AG08395 (cell line): ENCODE measurements at regions not wholly inside any gene's neighbourhood (a gene's known extent, or its start where the extent isn't known, plus 50 kb on each side); places are given as distances from the start of the nearest gene placed in this dataset.

Experiments
- DNase-seq: peaks from one replicate; pipeline ENCODE4 v3.0.0; 2012; ENCODE audit warnings: mixed read lengths, low spot score

GRCh38 chr21:14722841-14723483 lies 176.8 kb upstream of the SAMSN1 start:
- DNase-seq, result no peak

- DNase-seq, result no peak
Measured at GRCh38 chr21:14720237-14720636, 174.1 kb upstream of the SAMSN1 start.

- DNase-seq, result no peak
Measured at GRCh38 chr21:14718951-14719350, 172.8 kb upstream of the SAMSN1 start.

- no peak for DNase-seq
Measured at GRCh38 chr21:14716761-14717396, 170.8 kb upstream of the SAMSN1 start.

GRCh38 chr21:14713109-14713508 lies 167.0 kb upstream of the SAMSN1 start:
- DNase-seq, result no peak

GRCh38 chr21:14712121-14712715 lies 166.1 kb upstream of the SAMSN1 start:
- no peak for DNase-seq

GRCh38 chr21:14711287-14711686 lies 165.2 kb upstream of the SAMSN1 start:
- no peak for DNase-seq

- DNase-seq, result no peak
Measured at GRCh38 chr21:14707511-14708020, 161.5 kb upstream of the SAMSN1 start.

- DNase-seq, result no peak
Measured at GRCh38 chr21:14706712-14707510, 160.8 kb upstream of the SAMSN1 start.

- DNase-seq, result no peak
Measured at GRCh38 chr21:14699433-14700407, 153.6 kb upstream of the SAMSN1 start.

- no peak for DNase-seq
Measured at GRCh38 chr21:14697769-14698168, 151.7 kb upstream of the SAMSN1 start.

GRCh38 chr21:14694817-14695216 lies 148.7 kb upstream of the SAMSN1 start:
- no peak for DNase-seq

- DNase-seq, result no peak
Measured at GRCh38 chr21:14693997-14694396, 147.9 kb upstream of the SAMSN1 start.

- no peak for DNase-seq
Measured at GRCh38 chr21:14691914-14692313, 145.8 kb upstream of the SAMSN1 start.

GRCh38 chr21:14690886-14691285 lies 144.8 kb upstream of the SAMSN1 start:
- DNase-seq, result no peak

GRCh38 chr21:14688936-14689335 lies 142.8 kb upstream of the SAMSN1 start:
- no peak for DNase-seq

GRCh38 chr21:14688412-14688811 lies 142.3 kb upstream of the SAMSN1 start:
- DNase-seq, result no peak

GRCh38 chr21:14687268-14687625 lies 141.1 kb upstream of the SAMSN1 start:
- no peak for DNase-seq

GRCh38 chr21:14686466-14687267 lies 140.6 kb upstream of the SAMSN1 start:
- no peak for DNase-seq

- no peak for DNase-seq
Measured at GRCh38 chr21:14685568-14685967, 139.5 kb upstream of the SAMSN1 start.

GRCh38 chr21:14684071-14684470 lies 138.0 kb upstream of the SAMSN1 start:
- DNase-seq, result no peak
